Fibroblast of skin of right quadriceps (primary cell): ENCODE measurements at regions not wholly inside any gene's neighbourhood (a gene's known extent, or its start where the extent isn't known, plus 50 kb on each side); places are given as distances from the start of the nearest gene placed in this dataset.

Experiments used
- DNase-seq: peaks from one replicate; pipeline ENCODE4 v3.0.0-alpha.2; 2013

- no peak for DNase-seq
Measured at GRCh38 chr14:98959410-98959809, 312.6 kb downstream of the BCL11B start.

- DNase-seq: no peak
Measured at GRCh38 chr14:98959958-98960616, 311.9 kb downstream of the BCL11B start.

GRCh38 chr14:98960617-98961013 lies 311.4 kb downstream of the BCL11B start:
- DNase-seq: no peak

GRCh38 chr14:98961191-98961590 lies 310.8 kb downstream of the BCL11B start:
- DNase-seq: no peak

- DNase-seq: no peak
Measured at GRCh38 chr14:98962118-98962517, 309.9 kb downstream of the BCL11B start.

GRCh38 chr14:98963610-98964009 lies 308.4 kb downstream of the BCL11B start:
- peak; percentile 33 for DNase-seq

- DNase-seq: no peak
Measured at GRCh38 chr14:98964171-98964570, 307.8 kb downstream of the BCL11B start.

GRCh38 chr14:98965076-98965475 lies 306.9 kb downstream of the BCL11B start:
- no peak for DNase-seq

- DNase-seq: peak; percentile 74
Measured at GRCh38 chr14:98966016-98966415, 306.0 kb downstream of the BCL11B start.

- DNase-seq: peak; percentile 66
Measured at GRCh38 chr14:98966475-98967162, 305.4 kb downstream of the BCL11B start.

- no peak for DNase-seq
Measured at GRCh38 chr14:98974113-98974512, 297.9 kb downstream of the BCL11B start.

- peak; percentile 72 for DNase-seq
Measured at GRCh38 chr14:98976271-98976670, 295.7 kb downstream of the BCL11B start.

GRCh38 chr14:98977451-98977850 lies 294.5 kb downstream of the BCL11B start:
- no peak for DNase-seq

- DNase-seq: no peak
Measured at GRCh38 chr14:98982986-98983385, 289.0 kb downstream of the BCL11B start.

GRCh38 chr14:98984027-98984718 lies 287.8 kb downstream of the BCL11B start:
- DNase-seq: no peak

GRCh38 chr14:98984719-98985041 lies 287.3 kb downstream of the BCL11B start:
- DNase-seq: no peak

GRCh38 chr14:98993818-98994217 lies 278.2 kb downstream of the BCL11B start:
- DNase-seq: no peak

GRCh38 chr14:98994561-98994960 lies 277.4 kb downstream of the BCL11B start:
- DNase-seq: no peak

GRCh38 chr14:98997526-98998205 lies 274.3 kb downstream of the BCL11B start:
- no peak for DNase-seq

GRCh38 chr14:98999345-98999744 lies 272.7 kb downstream of the BCL11B start:
- DNase-seq: no peak

- no peak for DNase-seq
Measured at GRCh38 chr14:98999901-99000300, 272.1 kb downstream of the BCL11B start.

GRCh38 chr14:99001241-99001640 lies 270.8 kb downstream of the BCL11B start:
- no peak for DNase-seq

GRCh38 chr14:99003646-99004045 lies 268.4 kb downstream of the BCL11B start:
- DNase-seq: no peak

- no peak for DNase-seq
Measured at GRCh38 chr14:99004112-99004511, 267.9 kb downstream of the BCL11B start.
